Small intestine (tissue), 7 donors: ENCODE measurements at regions not wholly inside any gene's neighbourhood (a gene's known extent, or its start where the extent isn't known, plus 50 kb on each side); places are given as distances from the start of the nearest gene placed in this dataset.

Source experiments
- DNase-seq, 2 donors: peaks; one replicate each; pipeline versions ENCODE4 v3.0.0 to v3.0.0-alpha.2; 2013
- FAIRE-seq: peaks from 2 replicates; lab custom pipeline; 2012; peaks lifted over from hg19 to GRCh38; lab: Jason Lieb, UNC
- H3K27ac ChIP-seq, 3 donors: one replicate each; pipeline ENCODE4 v1.5.1; 2013; ENCODE audit warnings: low read length in 2 of 3, mild to moderate bottlenecking in 2 of 3, control low read depth in 1 of 3, inconsistent platforms in 1 of 3, low read depth in 1 of 3, moderate library complexity in 1 of 3
- H3K27me3 ChIP-seq, 3 donors: one replicate each; pipeline ENCODE4 v1.6.1; 2013; ENCODE audit warnings: low read length in 3 of 3, inconsistent platforms in 1 of 3; ENCODE audit not compliant: control insufficient read depth in 3 of 3, insufficient read depth in 3 of 3
- H3K36me3 ChIP-seq, 3 donors: one replicate each; pipeline ENCODE4 v1.6.1; 2013; ENCODE audit warnings: low read length in 3 of 3, inconsistent platforms in 1 of 3, low read depth in 1 of 3, mild to moderate bottlenecking in 1 of 3, moderate library complexity in 1 of 3; ENCODE audit not compliant: control insufficient read depth in 3 of 3, insufficient read depth in 2 of 3
- H3K4me1 ChIP-seq, 3 donors: one replicate each; pipeline ENCODE4 v1.6.1; 2013; ENCODE audit warnings: low read length in 2 of 3, inconsistent platforms in 1 of 3, low read depth in 1 of 3, mild to moderate bottlenecking in 1 of 3, moderate library complexity in 1 of 3; ENCODE audit not compliant: control insufficient read depth in 3 of 3, insufficient read depth in 2 of 3
- H3K4me3 ChIP-seq, 3 donors: one replicate each; pipeline ENCODE4 v1.5.1; 2013; ENCODE audit warnings: low read length in 3 of 3, control low read depth in 1 of 3, inconsistent platforms in 1 of 3, low read depth in 1 of 3, mild to moderate bottlenecking in 1 of 3, moderate library complexity in 1 of 3
- H3K9me3 ChIP-seq, 2 donors: one replicate each; pipeline ENCODE4 v1.6.1; 2013; ENCODE audit warnings: low read depth in 1 of 2, low read length in 1 of 2; ENCODE audit not compliant: control insufficient read depth in 2 of 2, insufficient read depth in 1 of 2
- WGBS, 3 donors: extraction: QIAGEN DNeasy Blood & Tissue Kit; methylation state at CpG; one replicate each; pipeline ENCODE4 v1.1.7; 2013; 5-methylcytosine and 5-hydroxymethylcytosine counted together
- donor health status: healthy with polysubstance abuse.
- donor health status: control.
- donor health status: control.
- donor health status: Bipolar disorder and iron deficiency.
- donor health status: healthy.

GRCh38 chr3:5488771-5489170 is 301.3 kb downstream of the EDEM1 start:
- H3K27me3 ChIP-seq, result no peaks in the 10 kb centered on the region
- no peaks in the 10 kb centered on the region for H3K36me3 ChIP-seq
- FAIRE-seq (no peak), DNase-seq (no peak)
- no peak overlapping the region for H3K27ac ChIP-seq
- H3K4me1 ChIP-seq, result peaks cover 0 to 8% (median 0%) of the 10 kb centered on the region in 3 donors
- 48 to 79% (median 55%) methylated on average over 7 of the region's 7 CpGs for WGBS, 3 donors
- H3K4me3 ChIP-seq, result no peak overlapping the region
- no peaks in the 10 kb centered on the region for H3K9me3 ChIP-seq

GRCh38 chr3:5489536-5489935 is 302.0 kb downstream of the EDEM1 start:
- Histone ChIP-seq H3K27ac (no peak overlapping the region), H3K27me3 (no peaks in the 10 kb centered on the region), H3K4me1 (peaks cover 0 to 8% (median 0%) of the 10 kb centered on the region in 3 donors), H3K36me3 (no peaks in the 10 kb centered on the region), H3K9me3 (no peaks in the 10 kb centered on the region), H3K4me3 (no peak overlapping the region)
- FAIRE-seq, result no peak
- DNase-seq, result peak in 1 of 2 donors; percentile 61
- WGBS, 3 donors, result 15 to 41% (median 17%) methylated on average over 3 of the region's 3 CpGs

- FAIRE-seq (no peak), DNase-seq (no peak)
- H3K27me3 ChIP-seq, result no peaks in the 10 kb centered on the region
- WGBS, 3 donors, result 76 to 87% (median 82%) methylated on average over 3 of the region's 3 CpGs
- H3K4me1 ChIP-seq, result peaks cover 0 to 4% (median 0%) of the 10 kb centered on the region in 3 donors
- H3K27ac ChIP-seq, result no peak overlapping the region
- no peaks in the 10 kb centered on the region for H3K36me3 ChIP-seq
- no peaks in the 10 kb centered on the region for H3K9me3 ChIP-seq
- no peak overlapping the region for H3K4me3 ChIP-seq
Measured at GRCh38 chr3:5494905-5495519, 307.5 kb downstream of the EDEM1 start.

GRCh38 chr3:5497497-5497896 is 310.0 kb downstream of the EDEM1 start:
- Histone ChIP-seq H3K4me1 (no peaks in the 10 kb centered on the region), H3K9me3 (no peaks in the 10 kb centered on the region), H3K4me3 (no peak overlapping the region), H3K27ac (no peak overlapping the region), H3K27me3 (no peaks in the 10 kb centered on the region), H3K36me3 (no peaks in the 10 kb centered on the region)
- FAIRE-seq, result no peak
- no peak for DNase-seq

GRCh38 chr3:5498981-5499380 is 311.5 kb downstream of the EDEM1 start:
- no peaks in the 10 kb centered on the region for H3K27me3 ChIP-seq
- H3K4me1 ChIP-seq, result no peaks in the 10 kb centered on the region
- no peak overlapping the region for H3K27ac ChIP-seq
- H3K36me3 ChIP-seq, result no peaks in the 10 kb centered on the region
- FAIRE-seq, result no peak
- peak in 1 of 2 donors; percentile 18 for DNase-seq
- WGBS, 3 donors, result 75 to 92% (median 83%) methylated on average over 2 of the region's 2 CpGs
- no peak overlapping the region for H3K4me3 ChIP-seq
- no peaks in the 10 kb centered on the region for H3K9me3 ChIP-seq

DNA sequence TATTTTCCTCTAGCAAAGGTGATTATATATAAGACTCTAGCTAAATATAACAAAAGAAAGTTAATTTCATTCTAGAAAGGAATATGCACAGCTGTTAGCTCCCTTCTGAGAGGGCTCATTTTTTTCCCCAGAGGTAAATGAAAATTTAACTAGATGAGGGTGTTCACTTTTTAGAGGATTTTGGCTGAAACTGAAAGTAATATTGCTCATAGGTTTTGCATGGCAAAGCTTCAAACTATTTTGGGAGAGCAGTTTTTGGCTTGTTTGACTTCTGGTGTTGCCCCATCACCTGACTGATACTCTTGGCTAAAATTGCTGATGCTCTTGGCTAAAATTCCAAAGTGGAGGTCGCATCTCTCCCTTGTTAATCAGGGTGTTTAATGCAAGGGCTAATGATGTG is 311.9 kb downstream of the EDEM1 start:
- WGBS, 3 donors, result 68 to 71% (median 70%) methylated on average over 1 of the region's 1 CpG
- Histone ChIP-seq H3K4me1 (no peaks in the 10 kb centered on the region), H3K4me3 (no peak overlapping the region), H3K36me3 (no peaks in the 10 kb centered on the region), H3K27ac (no peak overlapping the region), H3K9me3 (peaks cover 0 to 1% of the 10 kb centered on the region in 2 donors), H3K27me3 (no peaks in the 10 kb centered on the region)
- FAIRE-seq (no peak), DNase-seq (no peak)

DNA sequence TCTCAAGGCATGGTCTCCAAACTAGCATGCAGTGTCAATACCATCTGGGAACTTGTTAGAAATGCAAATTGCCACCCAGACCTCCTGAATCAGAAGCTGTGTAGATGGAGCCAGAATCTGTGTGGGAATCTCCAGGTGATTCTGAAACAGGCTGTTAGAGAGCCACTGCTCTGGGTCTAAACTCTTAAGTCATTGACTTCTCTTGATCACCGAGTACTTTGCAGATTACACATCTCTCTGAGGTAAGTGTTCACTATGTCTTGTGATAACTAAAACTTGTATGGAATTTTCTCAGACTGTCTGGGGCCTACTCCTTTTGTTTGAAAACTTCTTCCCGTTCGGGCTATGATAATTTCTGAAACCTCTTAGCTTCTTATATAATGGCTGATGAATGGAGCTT is 315.6 kb downstream of the EDEM1 start:
- H3K27ac ChIP-seq, result no peak overlapping the region
- 91 to 93% (median 93%) methylated on average over 3 of the region's 3 CpGs for whole genome bisulfite sequencing, 3 donors
- no peaks in the 10 kb centered on the region for H3K4me1 ChIP-seq
- no peaks in the 10 kb centered on the region for H3K27me3 ChIP-seq
- no peak for FAIRE-seq
- no peaks in the 10 kb centered on the region for H3K36me3 ChIP-seq
- H3K4me3 ChIP-seq, result no peak overlapping the region
- peaks cover 1 to 7% of the 10 kb centered on the region in 2 donors for H3K9me3 ChIP-seq
- DNase-seq, result no peak

DNA sequence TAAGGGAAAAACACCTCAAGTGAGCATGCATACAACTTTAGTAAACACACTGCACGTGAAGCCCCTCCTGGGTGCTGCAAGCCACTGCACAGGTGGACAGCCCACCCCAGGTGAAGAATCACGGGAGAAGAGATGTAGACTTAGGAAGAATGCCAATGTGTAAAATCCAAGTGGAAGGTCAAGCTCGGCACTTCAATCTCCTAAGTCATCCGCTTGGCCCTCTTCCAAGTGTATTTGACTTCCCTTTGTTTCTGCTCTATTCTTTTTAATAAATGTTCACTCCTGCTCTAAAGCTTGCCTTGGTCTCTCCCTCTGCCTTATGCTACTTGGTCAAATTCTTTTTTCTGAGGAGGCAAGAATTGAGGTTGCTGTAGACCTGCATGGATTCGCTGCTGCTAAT is 316.6 kb downstream of the EDEM1 start:
- FAIRE-seq, result no peak
- H3K27me3 ChIP-seq, result no peaks in the 10 kb centered on the region
- H3K4me3 ChIP-seq, result no peak overlapping the region
- no peak for DNase-seq
- H3K4me1 ChIP-seq, result no peaks in the 10 kb centered on the region
- no peak overlapping the region for H3K27ac ChIP-seq
- peaks cover 1 to 14% of the 10 kb centered on the region in 2 donors for H3K9me3 ChIP-seq
- H3K36me3 ChIP-seq, result no peaks in the 10 kb centered on the region
- WGBS, 3 donors, result 63 to 76% (median 64%) methylated on average over 5 of the region's 5 CpGs

- 89 to 92% (median 89%) methylated on average over 3 of the region's 3 CpGs for WGBS, 3 donors
- no peaks in the 10 kb centered on the region for H3K36me3 ChIP-seq
- no peaks in the 10 kb centered on the region for H3K4me1 ChIP-seq
- H3K9me3 ChIP-seq, result peaks cover 5 to 17% of the 10 kb centered on the region in 2 donors
- no peaks in the 10 kb centered on the region for H3K27me3 ChIP-seq
- FAIRE-seq (no peak), DNase-seq (no peak)
- H3K27ac ChIP-seq, result no peak overlapping the region
- H3K4me3 ChIP-seq, result no peak overlapping the region
Measured at GRCh38 chr3:5505163-5505562, 317.7 kb downstream of the EDEM1 start.
